ENCODE measurements at regions not wholly inside any gene's neighbourhood (a gene's known extent, or its start where the extent isn't known, plus 50 kb on each side); places are given as distances from the start of the nearest gene placed in this dataset.

DNA sequence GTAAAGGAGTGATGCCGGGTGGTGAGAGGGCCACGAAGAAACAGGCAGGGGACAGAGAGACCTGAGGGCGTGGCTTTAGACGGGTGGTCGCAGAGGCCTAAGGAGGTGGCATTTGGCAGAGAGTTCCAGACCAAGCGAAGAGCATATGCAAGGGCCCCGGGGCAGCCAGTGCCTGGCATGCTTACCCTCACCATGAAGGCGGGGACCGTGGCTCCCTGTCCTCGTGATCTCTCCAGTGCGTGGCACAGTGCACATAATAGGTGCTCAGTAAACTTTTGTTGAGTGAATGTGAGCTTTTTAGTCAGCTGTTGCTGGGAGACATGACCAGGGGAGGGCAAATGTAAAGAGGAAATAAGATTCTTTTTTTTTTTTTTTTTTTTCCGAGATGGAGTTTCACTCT lies 245.6 kb upstream of the GSE1 start:
- H3K9ac ChIP-seq (ENCODE audit: low read depth, low read length) = no peak overlapping the region
- no peak overlapping the region for H3K4me3 ChIP-seq (ENCODE audit: low read length)
- H3K36me3 ChIP-seq (ENCODE audit: insufficient read depth, low read length) = no peaks in the 10 kb centered on the region
- H3K4me1 ChIP-seq (ENCODE audit: insufficient read depth, low read length) = peaks cover 14% of the 10 kb centered on the region; the same call in 1 of the 2 replicates
- H3K9me3 ChIP-seq (ENCODE audit: insufficient read depth, low read depth, low read length) = no peaks in the 10 kb centered on the region
- no peak overlapping the region for H3K27ac ChIP-seq (ENCODE audit: low read depth, low read length)
- WGBS = 93% methylated on average over 11 of the region's 12 CpGs
- no peaks in the 10 kb centered on the region; the same call in 1 of the 2 replicates for H3K27me3 ChIP-seq (ENCODE audit: insufficient read depth, low read length)

DNA sequence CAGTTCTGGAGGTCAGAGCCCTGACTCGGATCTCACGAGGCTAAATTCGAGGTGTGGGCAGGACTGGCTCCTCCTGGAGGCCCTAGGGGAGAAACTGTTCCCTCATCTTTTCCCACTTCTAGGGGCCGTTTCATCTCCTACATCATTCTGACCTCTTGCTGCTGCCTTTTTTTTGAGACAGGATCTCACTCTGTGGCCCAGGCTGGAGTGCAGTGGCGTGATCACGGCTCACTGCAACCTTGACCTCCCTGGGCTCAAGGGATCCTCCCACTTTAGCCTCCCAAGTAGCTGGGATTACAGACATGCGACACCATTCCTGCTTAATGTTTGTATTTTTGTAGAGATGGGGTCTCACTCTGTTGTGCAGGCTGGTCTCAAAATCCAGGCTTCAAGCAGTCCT lies 244.1 kb upstream of the GSE1 start:
- WGBS = 94% methylated on average over 7 of the region's 7 CpGs
- no peaks in the 10 kb centered on the region for H3K9me3 ChIP-seq (ENCODE audit: insufficient read depth, low read depth, low read length)
- peaks cover 14% of the 10 kb centered on the region; the same call in 1 of the 2 replicates for H3K4me1 ChIP-seq (ENCODE audit: insufficient read depth, low read length)
- H3K27me3 ChIP-seq (ENCODE audit: insufficient read depth, low read length) = no peaks in the 10 kb centered on the region; the same call in 1 of the 2 replicates
- H3K27ac ChIP-seq (ENCODE audit: low read depth, low read length) = no peak overlapping the region
- H3K9ac ChIP-seq (ENCODE audit: low read depth, low read length) = no peak overlapping the region
- no peak overlapping the region for H3K4me3 ChIP-seq (ENCODE audit: low read length)
- H3K36me3 ChIP-seq (ENCODE audit: insufficient read depth, low read length) = no peaks in the 10 kb centered on the region

- 51% methylated on average over 20 of the region's 20 CpGs for WGBS
- H3K27me3 ChIP-seq (ENCODE audit: insufficient read depth, low read length) = no peaks in the 10 kb centered on the region; the same call in 1 of the 2 replicates
- no peaks in the 10 kb centered on the region for H3K36me3 ChIP-seq (ENCODE audit: insufficient read depth, low read length)
- H3K9me3 ChIP-seq (ENCODE audit: insufficient read depth, low read depth, low read length) = no peaks in the 10 kb centered on the region
- H3K4me3 ChIP-seq (ENCODE audit: low read length) = no peak overlapping the region
- no peak overlapping the region for H3K9ac ChIP-seq (ENCODE audit: low read depth, low read length)
- no peak overlapping the region for H3K27ac ChIP-seq (ENCODE audit: low read depth, low read length)
- peaks cover 14% of the 10 kb centered on the region; the same call in 1 of the 2 replicates for H3K4me1 ChIP-seq (ENCODE audit: insufficient read depth, low read length)
These were observed 243.2 kb upstream of the GSE1 start for GRCh38 chr16:85369741-85370528.

DNA sequence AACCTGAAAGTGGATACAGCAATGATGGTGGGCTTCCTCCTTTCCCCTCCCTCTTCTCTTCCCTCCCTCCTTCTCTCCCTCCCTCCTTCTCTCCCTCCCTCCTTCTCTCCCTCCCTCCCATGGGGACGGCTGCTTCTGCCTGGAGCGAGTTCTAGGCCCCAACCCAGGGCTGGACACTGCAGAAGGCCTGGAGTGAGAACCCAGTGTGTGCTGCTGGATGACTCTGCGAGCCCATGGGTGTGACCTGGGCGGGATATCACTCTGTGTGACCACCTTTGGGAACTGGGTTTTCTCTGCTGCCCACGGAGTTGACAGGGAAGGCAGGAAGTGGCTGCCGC lies 242.6 kb upstream of the GSE1 start:
- peaks cover 9% of the 10 kb centered on the region; the same call in 1 of the 2 replicates for H3K4me1 ChIP-seq (ENCODE audit: insufficient read depth, low read length)

GRCh38 chr16:85370881-85371651 lies 242.1 kb upstream of the GSE1 start:
- Histone ChIP-seq H3K27ac (ENCODE audit: low read depth, low read length) (no peak overlapping the region), H3K4me3 (ENCODE audit: low read length) (no peak overlapping the region), H3K4me1 (ENCODE audit: insufficient read depth, low read length) (0 out of 2 replicates have a peak, but pooled peaks cover 3% of the 10 kb centered on the region), H3K36me3 (ENCODE audit: insufficient read depth, low read length) (no peaks in the 10 kb centered on the region), H3K9ac (ENCODE audit: low read depth, low read length) (no peak overlapping the region), H3K9me3 (ENCODE audit: insufficient read depth, low read depth, low read length) (no peaks in the 10 kb centered on the region), H3K27me3 (ENCODE audit: insufficient read depth, low read length) (no peaks in the 10 kb centered on the region; the same call in 1 of the 2 replicates)
- 75% methylated on average over 28 of the region's 28 CpGs for WGBS

More for the DNA sequence above, 242.6 kb upstream of the GSE1 start:
- no peaks in the 10 kb centered on the region; the same call in 1 of the 2 replicates for H3K27me3 ChIP-seq (ENCODE audit: insufficient read depth, low read length)
- H3K4me3 ChIP-seq (ENCODE audit: low read length) = no peak overlapping the region
- H3K36me3 ChIP-seq (ENCODE audit: insufficient read depth, low read length) = no peaks in the 10 kb centered on the region
- H3K27ac ChIP-seq (ENCODE audit: low read depth, low read length) = no peak overlapping the region
- no peaks in the 10 kb centered on the region for H3K9me3 ChIP-seq (ENCODE audit: insufficient read depth, low read depth, low read length)
- 72% methylated on average over 6 of the region's 6 CpGs for WGBS
- no peak overlapping the region for H3K9ac ChIP-seq (ENCODE audit: low read depth, low read length)

DNA sequence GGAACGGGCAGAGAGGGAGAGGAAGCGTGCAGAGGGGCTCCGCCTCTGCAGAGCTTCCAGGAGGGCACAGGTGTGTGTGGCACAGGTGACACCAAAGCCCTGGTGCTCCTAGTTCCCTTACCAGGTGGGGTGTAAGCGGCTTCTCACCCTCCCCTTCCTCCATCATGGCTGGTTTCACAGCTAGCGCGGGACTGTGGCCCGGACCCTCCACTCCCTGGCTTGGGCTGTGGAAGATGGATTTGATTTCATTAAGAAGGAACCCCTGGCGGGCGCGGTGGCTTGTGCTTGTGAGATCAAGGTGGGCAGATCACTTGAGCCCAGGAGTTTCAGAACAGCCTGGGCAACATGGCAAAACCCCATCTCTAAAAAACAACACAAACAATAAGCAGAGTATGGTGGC lies 241.2 kb upstream of the GSE1 start:
- H3K27me3 ChIP-seq (ENCODE audit: insufficient read depth, low read length) = no peaks in the 10 kb centered on the region
- no peak overlapping the region for H3K27ac ChIP-seq (ENCODE audit: low read depth, low read length)
- H3K4me3 ChIP-seq (ENCODE audit: low read length) = no peak overlapping the region
- WGBS = 90% methylated on average over 10 of the region's 10 CpGs
- no peaks in the 10 kb centered on the region for H3K4me1 ChIP-seq (ENCODE audit: insufficient read depth, low read length)
- no peaks in the 10 kb centered on the region for H3K36me3 ChIP-seq (ENCODE audit: insufficient read depth, low read length)
- no peaks in the 10 kb centered on the region for H3K9me3 ChIP-seq (ENCODE audit: insufficient read depth, low read depth, low read length)
- no peak overlapping the region for H3K9ac ChIP-seq (ENCODE audit: low read depth, low read length)

- Histone ChIP-seq H3K4me1 (ENCODE audit: insufficient read depth, low read length) (no peaks in the 10 kb centered on the region), H3K9me3 (ENCODE audit: insufficient read depth, low read depth, low read length) (no peaks in the 10 kb centered on the region), H3K27ac (ENCODE audit: low read depth, low read length) (no peak overlapping the region), H3K9ac (ENCODE audit: low read depth, low read length) (no peak overlapping the region), H3K4me3 (ENCODE audit: low read length) (no peak overlapping the region), H3K27me3 (ENCODE audit: insufficient read depth, low read length) (no peaks in the 10 kb centered on the region), H3K36me3 (ENCODE audit: insufficient read depth, low read length) (no peaks in the 10 kb centered on the region)
- WGBS = 78% methylated on average over 15 of the region's 15 CpGs
These were observed 240.3 kb upstream of the GSE1 start for GRCh38 chr16:85372627-85373372.

- Histone ChIP-seq H3K36me3 (ENCODE audit: insufficient read depth, low read length) (no peaks in the 10 kb centered on the region), H3K9me3 (ENCODE audit: insufficient read depth, low read depth, low read length) (no peaks in the 10 kb centered on the region), H3K9ac (ENCODE audit: low read depth, low read length) (no peak overlapping the region), H3K4me1 (ENCODE audit: insufficient read depth, low read length) (no peaks in the 10 kb centered on the region), H3K27me3 (ENCODE audit: insufficient read depth, low read length) (no peaks in the 10 kb centered on the region), H3K4me3 (ENCODE audit: low read length) (no peak overlapping the region), H3K27ac (ENCODE audit: low read depth, low read length) (no peak overlapping the region)
- 91% methylated on average over 41 of the region's 41 CpGs for WGBS
These were observed 239.2 kb upstream of the GSE1 start for GRCh38 chr16:85373741-85374570.

- Histone ChIP-seq H3K4me3 (ENCODE audit: low read length) (no peak overlapping the region), H3K9me3 (ENCODE audit: insufficient read depth, low read depth, low read length) (no peaks in the 10 kb centered on the region), H3K9ac (ENCODE audit: low read depth, low read length) (no peak overlapping the region), H3K27me3 (ENCODE audit: insufficient read depth, low read length) (no peaks in the 10 kb centered on the region), H3K27ac (ENCODE audit: low read depth, low read length) (no peak overlapping the region), H3K36me3 (ENCODE audit: insufficient read depth, low read length) (no peaks in the 10 kb centered on the region), H3K4me1 (ENCODE audit: insufficient read depth, low read length) (no peaks in the 10 kb centered on the region)
- 91% methylated on average over 10 of the region's 10 CpGs for WGBS
These were observed 238.6 kb upstream of the GSE1 start for GRCh38 chr16:85374571-85374872.

- Histone ChIP-seq H3K9me3 (ENCODE audit: insufficient read depth, low read depth, low read length) (no peaks in the 10 kb centered on the region), H3K9ac (ENCODE audit: low read depth, low read length) (no peak overlapping the region), H3K27me3 (ENCODE audit: insufficient read depth, low read length) (no peaks in the 10 kb centered on the region), H3K4me1 (ENCODE audit: insufficient read depth, low read length) (no peaks in the 10 kb centered on the region), H3K36me3 (ENCODE audit: insufficient read depth, low read length) (no peaks in the 10 kb centered on the region), H3K27ac (ENCODE audit: low read depth, low read length) (no peak overlapping the region), H3K4me3 (ENCODE audit: low read length) (no peak overlapping the region)
- WGBS = 95% methylated on average over 8 of the region's 8 CpGs
These were observed 237.8 kb upstream of the GSE1 start for GRCh38 chr16:85375282-85375681.
